ENCODE measurements at regions not wholly inside any gene's neighbourhood (a gene's known extent, or its start where the extent isn't known, plus 50 kb on each side); places are given as distances from the start of the nearest gene placed in this dataset.

DNA sequence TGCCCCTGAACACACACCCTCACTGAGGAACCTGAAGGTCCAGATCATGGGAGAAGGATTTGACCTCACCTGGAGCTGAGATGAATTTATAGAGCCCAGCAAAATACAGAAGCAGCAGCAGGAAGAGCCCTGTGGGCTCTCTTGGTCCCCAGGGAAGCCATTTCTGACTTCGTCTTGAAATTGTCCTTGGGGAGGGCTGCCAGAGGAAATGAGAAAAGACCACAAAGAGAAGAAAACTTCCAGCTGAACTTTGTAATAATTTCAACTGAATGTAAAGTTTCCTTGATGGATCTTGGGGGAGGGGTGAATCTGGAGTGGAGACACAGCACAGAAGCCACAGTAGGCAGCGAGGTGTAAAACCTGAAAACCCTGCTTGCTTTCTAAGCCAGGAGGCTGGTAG, 500.9 kb upstream of the NXPH2 start:
- Histone ChIP-seq H3K27me3 (ENCODE audit: control insufficient read depth, insufficient read depth, low read length) (no peaks in the 10 kb centered on the region), H3K36me3 (ENCODE audit: control insufficient read depth, insufficient read depth, low read length) (no peaks in the 10 kb centered on the region), H3K4me3 (ENCODE audit: low read depth in 2 of 2, low read length in 2 of 2) (no peak overlapping the region), H3K9me3 (ENCODE audit: control insufficient read depth, insufficient read depth, low read depth, low read length) (no peaks in the 10 kb centered on the region), H3K27ac (ENCODE audit: low read length) (no peak overlapping the region), H3K4me1 (ENCODE audit: control insufficient read depth, insufficient read depth, low read length) (no peaks in the 10 kb centered on the region)
- BruUV-seq (replicated peaks): no TSS peak
- ChIA-PET POLR2A (no interaction called here), CTCF (no interaction called here)
- DNase-seq (ENCODE audit: low read depth, low spot score) (no peak), ATAC-seq (no peak)
- no peak for TF ChIP-seq POLR2AphosphoS5 (IDR thresholded peaks at IDR 0.05; ENCODE audit: low read depth, low read length)
- TF ChIP-seq TCF7L2 (IDR thresholded peaks at IDR 0.05; ENCODE audit: low read depth, low read length): no peak
- TF ChIP-seq, protein P1, sequence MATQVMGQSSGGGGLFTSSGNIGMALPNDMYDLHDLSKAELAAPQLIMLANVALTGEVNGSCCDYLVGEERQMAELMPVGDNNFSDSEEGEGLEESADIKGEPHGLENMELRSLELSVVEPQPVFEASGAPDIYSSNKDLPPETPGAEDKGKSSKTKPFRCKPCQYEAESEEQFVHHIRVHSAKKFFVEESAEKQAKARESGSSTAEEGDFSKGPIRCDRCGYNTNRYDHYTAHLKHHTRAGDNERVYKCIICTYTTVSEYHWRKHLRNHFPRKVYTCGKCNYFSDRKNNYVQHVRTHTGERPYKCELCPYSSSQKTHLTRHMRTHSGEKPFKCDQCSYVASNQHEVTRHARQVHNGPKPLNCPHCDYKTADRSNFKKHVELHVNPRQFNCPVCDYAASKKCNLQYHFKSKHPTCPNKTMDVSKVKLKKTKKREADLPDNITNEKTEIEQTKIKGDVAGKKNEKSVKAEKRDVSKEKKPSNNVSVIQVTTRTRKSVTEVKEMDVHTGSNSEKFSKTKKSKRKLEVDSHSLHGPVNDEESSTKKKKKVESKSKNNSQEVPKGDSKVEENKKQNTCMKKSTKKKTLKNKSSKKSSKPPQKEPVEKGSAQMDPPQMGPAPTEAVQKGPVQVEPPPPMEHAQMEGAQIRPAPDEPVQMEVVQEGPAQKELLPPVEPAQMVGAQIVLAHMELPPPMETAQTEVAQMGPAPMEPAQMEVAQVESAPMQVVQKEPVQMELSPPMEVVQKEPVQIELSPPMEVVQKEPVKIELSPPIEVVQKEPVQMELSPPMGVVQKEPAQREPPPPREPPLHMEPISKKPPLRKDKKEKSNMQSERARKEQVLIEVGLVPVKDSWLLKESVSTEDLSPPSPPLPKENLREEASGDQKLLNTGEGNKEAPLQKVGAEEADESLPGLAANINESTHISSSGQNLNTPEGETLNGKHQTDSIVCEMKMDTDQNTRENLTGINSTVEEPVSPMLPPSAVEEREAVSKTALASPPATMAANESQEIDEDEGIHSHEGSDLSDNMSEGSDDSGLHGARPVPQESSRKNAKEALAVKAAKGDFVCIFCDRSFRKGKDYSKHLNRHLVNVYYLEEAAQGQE (IDR thresholded peaks at IDR 0.05; ENCODE audit: insufficient read depth in 1 of 2, low read depth in 2 of 2, low read length in 1 of 2): no peak
- no peak for TF ChIP-seq SIN3A (IDR thresholded peaks at IDR 0.05; ENCODE audit: borderline replicate concordance, insufficient read depth, low read depth, low read length)
- TF ChIP-seq, protein P2, sequence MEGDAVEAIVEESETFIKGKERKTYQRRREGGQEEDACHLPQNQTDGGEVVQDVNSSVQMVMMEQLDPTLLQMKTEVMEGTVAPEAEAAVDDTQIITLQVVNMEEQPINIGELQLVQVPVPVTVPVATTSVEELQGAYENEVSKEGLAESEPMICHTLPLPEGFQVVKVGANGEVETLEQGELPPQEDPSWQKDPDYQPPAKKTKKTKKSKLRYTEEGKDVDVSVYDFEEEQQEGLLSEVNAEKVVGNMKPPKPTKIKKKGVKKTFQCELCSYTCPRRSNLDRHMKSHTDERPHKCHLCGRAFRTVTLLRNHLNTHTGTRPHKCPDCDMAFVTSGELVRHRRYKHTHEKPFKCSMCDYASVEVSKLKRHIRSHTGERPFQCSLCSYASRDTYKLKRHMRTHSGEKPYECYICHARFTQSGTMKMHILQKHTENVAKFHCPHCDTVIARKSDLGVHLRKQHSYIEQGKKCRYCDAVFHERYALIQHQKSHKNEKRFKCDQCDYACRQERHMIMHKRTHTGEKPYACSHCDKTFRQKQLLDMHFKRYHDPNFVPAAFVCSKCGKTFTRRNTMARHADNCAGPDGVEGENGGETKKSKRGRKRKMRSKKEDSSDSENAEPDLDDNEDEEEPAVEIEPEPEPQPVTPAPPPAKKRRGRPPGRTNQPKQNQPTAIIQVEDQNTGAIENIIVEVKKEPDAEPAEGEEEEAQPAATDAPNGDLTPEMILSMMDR (IDR thresholded peaks at IDR 0.05): no peak
- in situ Hi-C loops (cut with HindIII; ENCODE audit: low pct_unique_long_range_greater_than_20kb, low sequenced_read_pairs): no loop called here
- intact Hi-C loops (cut with micrococcal nuclease; ENCODE audit: unreplicated experiment): no loop called here

DNA sequence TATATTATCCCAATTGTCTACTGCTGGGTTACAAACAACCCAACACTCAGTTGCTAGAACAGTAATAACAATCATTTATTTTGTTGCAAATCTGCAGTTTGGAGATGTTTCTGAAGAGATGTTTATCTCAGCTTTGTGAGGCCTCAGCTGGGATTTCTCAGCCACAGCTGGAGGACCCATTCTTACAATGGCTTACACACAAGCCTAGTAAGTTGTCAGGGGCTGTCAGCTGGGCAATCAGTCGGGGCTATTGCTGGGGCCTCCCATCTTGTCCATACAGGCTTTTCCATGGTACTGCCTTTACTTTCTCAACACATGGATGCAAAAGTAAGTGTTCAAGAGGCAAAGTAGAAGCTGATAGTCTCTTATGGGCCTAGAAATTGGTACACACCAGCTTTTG, 491.7 kb upstream of the NXPH2 start:
- POLR2A ChIA-PET: no interaction called here
- BruUV-seq (replicated peaks): no TSS peak
- CTCF ChIA-PET: no interaction called here

More for the DNA sequence above, 491.7 kb upstream of the NXPH2 start:
- TF ChIP-seq POLR2AphosphoS5 (IDR thresholded peaks at IDR 0.05; ENCODE audit: low read depth, low read length) (no peak), SIN3A (IDR thresholded peaks at IDR 0.05; ENCODE audit: borderline replicate concordance, insufficient read depth, low read depth, low read length) (no peak), TCF7L2 (IDR thresholded peaks at IDR 0.05; ENCODE audit: low read depth, low read length) (no peak)
- TF ChIP-seq, protein P1 (IDR thresholded peaks at IDR 0.05; ENCODE audit: insufficient read depth in 1 of 2, low read depth in 2 of 2, low read length in 1 of 2): no peak
- TF ChIP-seq, protein P2 (IDR thresholded peaks at IDR 0.05): no peak
- ATAC-seq (no peak), DNase-seq (ENCODE audit: low read depth, low spot score) (no peak)
- Histone ChIP-seq H3K4me3 (ENCODE audit: low read depth in 2 of 2, low read length in 2 of 2) (no peak overlapping the region), H3K9me3 (ENCODE audit: control insufficient read depth, insufficient read depth, low read depth, low read length) (no peaks in the 10 kb centered on the region), H3K36me3 (ENCODE audit: control insufficient read depth, insufficient read depth, low read length) (no peaks in the 10 kb centered on the region), H3K27ac (ENCODE audit: low read length) (no peak overlapping the region), H3K27me3 (ENCODE audit: control insufficient read depth, insufficient read depth, low read length) (no peaks in the 10 kb centered on the region), H3K4me1 (ENCODE audit: control insufficient read depth, insufficient read depth, low read length) (no peaks in the 10 kb centered on the region)
- intact Hi-C loops (cut with micrococcal nuclease; ENCODE audit: unreplicated experiment) (no loop called here), in situ Hi-C loops (cut with HindIII; ENCODE audit: low pct_unique_long_range_greater_than_20kb, low sequenced_read_pairs) (no loop called here)
